HG03378 (cell line): ENCODE measurements at regions not wholly inside any gene's neighbourhood (a gene's known extent, or its start where the extent isn't known, plus 50 kb on each side); places are given as distances from the start of the nearest gene placed in this dataset.
A peak's percentile ranks its signal among the peaks of the same experiment; 100 is the strongest.
"Not testable (repeated sequence)": the region's sequence is repeated elsewhere in the genome, so short reads cannot be mapped to it uniquely, and the experiment has no call there.

Source experiments
- ATAC-seq: cut with Tn5 transposase; IDR thresholded peaks from one replicate; pipeline ENCODE4 v1.9.1; 2021; ENCODE audit warnings: mild to moderate bottlenecking, moderate library complexity; ENCODE audit not compliant: unreplicated experiment

- no peak for ATAC-seq
Measured at GRCh38 chr10:8305876-8306652, 251.6 kb downstream of the GATA3 start.

GRCh38 chr10:8306685-8307364, 252.3 kb downstream of the GATA3 start:
- ATAC-seq: no peak

GRCh38 chr10:8310930-8311329, 256.4 kb downstream of the GATA3 start:
- no peak for ATAC-seq

GRCh38 chr10:8311526-8312070, 257.1 kb downstream of the GATA3 start:
- no peak for ATAC-seq

- ATAC-seq: no peak
Measured at GRCh38 chr10:8312079-8312478, 257.6 kb downstream of the GATA3 start.

- no peak for ATAC-seq
Measured at GRCh38 chr10:8312781-8313180, 258.3 kb downstream of the GATA3 start.

GRCh38 chr10:8314486-8314885, 260.0 kb downstream of the GATA3 start:
- no peak for ATAC-seq

- ATAC-seq: peak; percentile 67
Measured at GRCh38 chr10:8315619-8316021, 261.1 kb downstream of the GATA3 start.

GRCh38 chr10:8316284-8316683, 261.8 kb downstream of the GATA3 start:
- no peak for ATAC-seq

- ATAC-seq: not testable (repeated sequence)
Measured at GRCh38 chr10:8318429-8318828, 263.9 kb downstream of the GATA3 start.

- ATAC-seq: no peak
Measured at GRCh38 chr10:8318956-8319355, 264.5 kb downstream of the GATA3 start.

GRCh38 chr10:8319704-8320103, 265.2 kb downstream of the GATA3 start:
- ATAC-seq: no peak

GRCh38 chr10:8321990-8322389, 267.5 kb downstream of the GATA3 start:
- no peak for ATAC-seq

GRCh38 chr10:8323428-8324054, 269.1 kb downstream of the GATA3 start:
- no peak for ATAC-seq

GRCh38 chr10:8325024-8325980, 270.8 kb downstream of the GATA3 start:
- no peak for ATAC-seq

- no peak for ATAC-seq
Measured at GRCh38 chr10:8326396-8327139, 272.1 kb downstream of the GATA3 start.

- ATAC-seq: no peak
Measured at GRCh38 chr10:8327140-8327423, 272.6 kb downstream of the GATA3 start.

- no peak for ATAC-seq
Measured at GRCh38 chr10:8331387-8331786, 276.9 kb downstream of the GATA3 start.

GRCh38 chr10:8331896-8332729, 277.6 kb downstream of the GATA3 start:
- peak; percentile 93 for ATAC-seq
